Kidney (tissue), 13 donors: ENCODE measurements at regions not wholly inside any gene's neighbourhood (a gene's known extent, or its start where the extent isn't known, plus 50 kb on each side); places are given as distances from the start of the nearest gene placed in this dataset.
"Not testable (repeated sequence)": the region's sequence is repeated elsewhere in the genome, so short reads cannot be mapped to it uniquely, and the experiment has no call there.

Source experiments
- DNase-seq, 5 donors: peaks; one replicate each; pipeline ENCODE4 v3.0.0-alpha.2; 2013 to 2020
- FAIRE-seq: peaks from 2 replicates; lab custom pipeline; 2012; peaks lifted over from hg19 to GRCh38; lab: Jason Lieb, UNC
- H3K27ac ChIP-seq, 2 donors: one replicate each; pipeline ENCODE4 v1.7.0; 2013; ENCODE audit warnings: low read depth in 2 of 2, low read length in 2 of 2, inconsistent platforms in 1 of 2
- H3K27me3 ChIP-seq: one replicate; pipeline ENCODE4 v1.7.1; 2013; ENCODE audit warnings: low read length, inconsistent platforms; ENCODE audit not compliant: control insufficient read depth, insufficient read depth
- H3K36me3 ChIP-seq, 3 donors: one replicate each; pipeline versions ENCODE4 v1.7.0 to v1.7.1; 2013; ENCODE audit warnings: low read length in 3 of 3, control low read depth in 1 of 3, inconsistent platforms in 1 of 3; ENCODE audit not compliant: insufficient read depth in 3 of 3, control insufficient read depth in 2 of 3
- H3K4me1 ChIP-seq, 3 donors: one replicate each; pipeline versions ENCODE4 v1.7.0 to v1.7.1; 2013; ENCODE audit warnings: low read length in 3 of 3, inconsistent platforms in 1 of 3, low read depth in 1 of 3; ENCODE audit not compliant: control insufficient read depth in 2 of 3, insufficient read depth in 2 of 3
- H3K4me3 ChIP-seq, 3 donors: one replicate each; pipeline versions ENCODE4 v1.7.0 to v1.8.1; 2013; ENCODE audit warnings: low read length in 3 of 3, control low read depth in 1 of 3, inconsistent platforms in 1 of 3
- H3K9ac ChIP-seq, 3 donors: one replicate each; pipeline versions ENCODE4 v1.7.0 to v1.7.1; 2013; ENCODE audit warnings: low read length in 3 of 3, control low read depth in 1 of 3, inconsistent platforms in 1 of 3
- H3K9me3 ChIP-seq, 3 donors: one replicate each; pipeline versions ENCODE4 v1.7.0 to v1.7.1; 2013; ENCODE audit warnings: low read length in 3 of 3, control low read depth in 1 of 3, inconsistent platforms in 1 of 3; ENCODE audit not compliant: control insufficient read depth in 2 of 3, insufficient read depth in 1 of 3
- CTCF ChIP-seq: IDR thresholded peaks from 3 replicates; pipeline ENCODE4 v1.5.1; 2012; ENCODE audit warnings: mild to moderate bottlenecking, moderate library complexity, borderline replicate concordance; ENCODE audit not compliant: insufficient read depth; ENCODE audit errors: extremely low read depth
- intact Hi-C: fragments of 100-400 bp; cut with DNase I; formaldehyde crosslinking; loops from one replicate; pipeline ENCODE4 v1.11.1; 2022
- donor health status: control.
- donor health status: control.
- donor health status: control.
- donor health status: control.
- donor health status: control.
- donor health status: DM: yes; HTN: yes; CAD: no.
- donor health status: Normal renal cell carcinoma (clear cell type).

GRCh38 chr2:60350791-60351190 lies 202.7 kb downstream of the BCL11A start:
- Histone ChIP-seq H3K27ac (no peak overlapping the region), H3K9me3 (no peaks in the 10 kb centered on the region), H3K9ac (no peak overlapping the region), H3K36me3 (no peaks in the 10 kb centered on the region), H3K4me1 (no peaks in the 10 kb centered on the region), H3K4me3 (no peak overlapping the region), H3K27me3 (no peaks in the 10 kb centered on the region)
- FAIRE-seq (no peak), DNase-seq (peak in 1 of 5 donors; percentile 6)
- intact Hi-C loops = no loop called here
- no peak for TF ChIP-seq CTCF

DNA sequence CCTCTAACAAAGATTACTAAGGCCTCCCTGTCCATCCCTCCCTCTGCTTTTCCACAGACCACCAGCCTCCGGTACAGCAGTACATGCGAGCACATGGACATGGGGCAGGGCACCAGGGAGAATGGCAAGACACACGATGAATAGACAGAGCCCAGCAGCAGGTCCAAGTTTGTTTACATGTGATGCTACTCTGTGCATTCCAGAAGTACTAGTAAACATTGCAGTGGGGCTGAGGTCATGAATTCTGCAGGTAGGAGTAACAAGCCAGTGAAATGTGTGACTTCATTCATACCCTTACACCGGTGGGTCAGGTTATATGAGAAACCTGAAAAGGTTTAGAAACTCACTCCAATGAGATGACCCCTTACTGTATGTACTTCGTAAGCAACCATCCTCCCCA lies 205.7 kb downstream of the BCL11A start:
- H3K27me3 ChIP-seq = no peaks in the 10 kb centered on the region
- no peak overlapping the region for H3K4me3 ChIP-seq
- no peak overlapping the region for H3K27ac ChIP-seq
- no peak for TF ChIP-seq CTCF
- no peaks in the 10 kb centered on the region for H3K9me3 ChIP-seq
- intact Hi-C loops = no loop called here
- DNase-seq (no peak), FAIRE-seq (no peak)
- no peaks in the 10 kb centered on the region for H3K36me3 ChIP-seq
- no peak overlapping the region for H3K9ac ChIP-seq
- H3K4me1 ChIP-seq = no peaks in the 10 kb centered on the region

DNA sequence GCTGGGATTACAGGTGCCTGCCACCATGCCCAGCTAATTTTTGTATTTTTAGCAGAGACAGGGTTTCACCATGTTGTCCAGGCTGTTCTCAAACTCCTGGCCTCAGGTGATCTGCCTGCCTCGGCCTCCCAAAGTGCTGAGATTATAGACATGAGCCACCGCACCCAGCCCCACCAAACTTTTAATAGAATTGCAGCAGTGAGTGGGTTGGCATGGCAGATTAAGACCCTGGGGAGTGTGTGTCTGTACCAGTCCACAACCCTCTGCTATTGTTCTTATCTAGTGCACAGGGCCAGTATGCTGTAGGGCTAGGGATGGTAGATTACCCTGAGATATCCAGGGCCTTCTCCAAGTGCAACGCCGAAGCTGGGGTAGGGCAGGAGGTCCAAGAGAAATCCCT lies 211.0 kb downstream of the BCL11A start:
- H3K27ac ChIP-seq, H3K4me1 ChIP-seq, H3K9ac ChIP-seq, intact Hi-C loops, H3K4me3 ChIP-seq, H3K36me3 ChIP-seq, H3K9me3 ChIP-seq, H3K27me3 ChIP-seq, FAIRE-seq: not testable (repeated sequence)
- peak in 1 of 5 donors; percentile 8 for DNase-seq

DNA sequence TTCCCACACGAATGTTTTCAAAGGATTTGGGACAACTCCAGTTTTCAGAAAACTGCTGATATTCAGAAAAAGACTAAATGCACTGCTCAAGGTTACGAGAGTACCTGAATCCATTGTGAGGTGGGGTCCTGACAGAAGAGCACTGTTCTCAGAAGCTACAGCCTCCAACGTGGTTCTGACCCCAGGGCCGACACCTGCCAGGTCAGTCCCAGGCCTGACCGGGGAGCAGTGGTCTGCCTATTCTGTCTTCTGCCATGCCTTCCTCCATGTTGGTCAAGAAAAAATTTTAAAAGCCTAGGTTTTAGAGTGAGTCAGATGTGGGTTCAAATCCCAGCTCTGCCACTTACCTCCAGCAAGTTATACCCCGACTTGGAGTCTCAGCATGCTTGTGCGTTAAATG lies 212.3 kb downstream of the BCL11A start:
- Histone ChIP-seq H3K27me3 (no peaks in the 10 kb centered on the region), H3K9me3 (no peaks in the 10 kb centered on the region), H3K27ac (no peak overlapping the region), H3K4me1 (no peaks in the 10 kb centered on the region), H3K4me3 (no peak overlapping the region), H3K36me3 (no peaks in the 10 kb centered on the region), H3K9ac (no peak overlapping the region)
- no peak for FAIRE-seq
- intact Hi-C loops = no loop called here
- no peak for DNase-seq
- no peak for TF ChIP-seq CTCF
